LNCAP (cell line): ENCODE measurements at regions not wholly inside any gene's neighbourhood (a gene's known extent, or its start where the extent isn't known, plus 50 kb on each side); places are given as distances from the start of the nearest gene placed in this dataset.

Experiments used
- CTCF ChIP-seq: fragments of 450-650 bp; IDR thresholded peaks from 2 replicates; pipeline ENCODE4 v1.5.1; 2017; ENCODE audit warnings: mild to moderate bottlenecking

GRCh38 chr2:12819103-12819475, 102.4 kb downstream of the TRIB2 start:
- TF ChIP-seq CTCF = no peak

- TF ChIP-seq CTCF = no peak
These were observed 103.0 kb downstream of the TRIB2 start for GRCh38 chr2:12819721-12820120.

GRCh38 chr2:12821656-12822055, 104.9 kb downstream of the TRIB2 start:
- no peak for TF ChIP-seq CTCF

GRCh38 chr2:12824351-12824777, 107.6 kb downstream of the TRIB2 start:
- TF ChIP-seq CTCF = no peak

- TF ChIP-seq CTCF = no peak
These were observed 108.1 kb downstream of the TRIB2 start for GRCh38 chr2:12824778-12825379.

GRCh38 chr2:12826781-12827180, 110.0 kb downstream of the TRIB2 start:
- no peak for TF ChIP-seq CTCF

- TF ChIP-seq CTCF = no peak
These were observed 111.0 kb downstream of the TRIB2 start for GRCh38 chr2:12827721-12828120.

GRCh38 chr2:12828980-12829379, 112.2 kb downstream of the TRIB2 start:
- no peak for TF ChIP-seq CTCF
